ENCODE measurements at regions not wholly inside any gene's neighbourhood (a gene's known extent, or its start where the extent isn't known, plus 50 kb on each side); places are given as distances from the start of the nearest gene placed in this dataset.

DNA sequence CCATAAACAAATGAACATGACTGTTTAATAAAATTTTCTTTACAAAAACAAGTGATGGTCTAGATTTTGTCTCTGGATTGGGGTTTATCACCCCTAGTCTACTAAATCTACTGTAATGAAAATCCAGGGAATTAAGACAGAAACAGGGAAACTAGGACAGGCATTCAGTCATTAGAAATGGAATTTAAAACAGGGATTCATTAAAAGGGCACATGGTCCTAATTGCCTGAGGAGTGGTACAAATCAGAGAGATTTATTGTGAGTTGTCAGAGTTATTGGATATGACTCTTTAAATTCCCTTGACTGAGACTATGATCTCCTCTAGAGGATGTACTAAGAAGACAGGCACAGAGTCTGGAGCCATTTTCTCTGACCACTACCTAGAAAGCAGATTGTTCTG is 670.9 kb upstream of the GCFC2 start:
- H3K9me3 ChIP-seq (ENCODE audit: control insufficient read depth in 1 of 2, insufficient read depth in 1 of 2, low read depth in 1 of 2, low read length in 2 of 2) = peaks cover 0 to 17% of the 10 kb centered on the region in 2 experiments; a peak in 2 of 4 replicates
- H4K20me1 ChIP-seq (ENCODE audit: insufficient read depth) = no peaks in the 10 kb centered on the region
- ChIA-PET POLR2A (no interaction called here), CTCF (no interaction called here), RAD21 (ENCODE audit: low non-redundant PET in 1 of 2, low total read pairs in 2 of 2, uncharacterized antibody in 2 of 2, unreplicated experiment in 2 of 2) (no interaction called here)
- H3K4me2 ChIP-seq (ENCODE audit: low read length) = no peak overlapping the region
- no peak for ATAC-seq
- no peak overlapping the region for H3K4me3 ChIP-seq (replicated peaks in 1 of 2; ENCODE audit: low read depth in 1 of 2, low read length in 2 of 2)
- intact Hi-C loops (cut with micrococcal nuclease) = no loop called here
- no peaks in the 10 kb centered on the region for H3K9me2 ChIP-seq (ENCODE audit: insufficient read depth)
- no peaks in the 10 kb centered on the region; a peak in 1 of 4 replicates for H3K4me1 ChIP-seq (ENCODE audit: control insufficient read depth in 1 of 2, insufficient read depth in 2 of 2, low read length in 2 of 2)
- no peaks in the 10 kb centered on the region for H3K36me3 ChIP-seq (ENCODE audit: control insufficient read depth in 1 of 2, insufficient read depth in 2 of 2, low read length in 2 of 2)
- no peak overlapping the region for H3K27ac ChIP-seq (ENCODE audit: low read depth, low read length)
- H2AFZ ChIP-seq (ENCODE audit: low read depth, low read length, poor library complexity, severe bottlenecking) = no peak overlapping the region
- TF ChIP-seq, protein P1, sequence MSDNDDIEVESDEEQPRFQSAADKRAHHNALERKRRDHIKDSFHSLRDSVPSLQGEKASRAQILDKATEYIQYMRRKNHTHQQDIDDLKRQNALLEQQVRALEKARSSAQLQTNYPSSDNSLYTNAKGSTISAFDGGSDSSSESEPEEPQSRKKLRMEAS (IDR thresholded peaks at IDR 0.05) = no peak
- TF ChIP-seq, protein P2, sequence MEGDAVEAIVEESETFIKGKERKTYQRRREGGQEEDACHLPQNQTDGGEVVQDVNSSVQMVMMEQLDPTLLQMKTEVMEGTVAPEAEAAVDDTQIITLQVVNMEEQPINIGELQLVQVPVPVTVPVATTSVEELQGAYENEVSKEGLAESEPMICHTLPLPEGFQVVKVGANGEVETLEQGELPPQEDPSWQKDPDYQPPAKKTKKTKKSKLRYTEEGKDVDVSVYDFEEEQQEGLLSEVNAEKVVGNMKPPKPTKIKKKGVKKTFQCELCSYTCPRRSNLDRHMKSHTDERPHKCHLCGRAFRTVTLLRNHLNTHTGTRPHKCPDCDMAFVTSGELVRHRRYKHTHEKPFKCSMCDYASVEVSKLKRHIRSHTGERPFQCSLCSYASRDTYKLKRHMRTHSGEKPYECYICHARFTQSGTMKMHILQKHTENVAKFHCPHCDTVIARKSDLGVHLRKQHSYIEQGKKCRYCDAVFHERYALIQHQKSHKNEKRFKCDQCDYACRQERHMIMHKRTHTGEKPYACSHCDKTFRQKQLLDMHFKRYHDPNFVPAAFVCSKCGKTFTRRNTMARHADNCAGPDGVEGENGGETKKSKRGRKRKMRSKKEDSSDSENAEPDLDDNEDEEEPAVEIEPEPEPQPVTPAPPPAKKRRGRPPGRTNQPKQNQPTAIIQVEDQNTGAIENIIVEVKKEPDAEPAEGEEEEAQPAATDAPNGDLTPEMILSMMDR (IDR thresholded peaks at IDR 0.05 in 2 of 3, conservative IDR thresholded peaks at IDR 0.05 in 1 of 3; ENCODE audit: borderline replicate concordance in 1 of 3, insufficient read depth in 1 of 3, low read depth in 2 of 3, low read length in 2 of 3) = no peak
- TF ChIP-seq YY1 (IDR thresholded peaks at IDR 0.05; ENCODE audit: extremely low read depth, insufficient replicate concordance, low read depth, low read length) (no peak), POLR2A (IDR thresholded peaks at IDR 0.05; ENCODE audit: borderline replicate concordance, extremely low read depth, insufficient read depth, insufficient read length) (no peak), SIN3A (IDR thresholded peaks at IDR 0.05; ENCODE audit: low read depth) (no peak), EZH2 (IDR thresholded peaks at IDR 0.05) (no peak), EGR1 (IDR thresholded peaks at IDR 0.05; ENCODE audit: low read depth) (no peak), SRF (IDR thresholded peaks at IDR 0.05; ENCODE audit: low read depth) (no peak), CBX3 (IDR thresholded peaks at IDR 0.05; ENCODE audit: low read depth) (no peak), SP1 (IDR thresholded peaks at IDR 0.05; ENCODE audit: low read depth) (no peak), CEBPB (IDR thresholded peaks at IDR 0.05; ENCODE audit: low read depth) (no peak), POLR2AphosphoS5 (IDR thresholded peaks at IDR 0.05; ENCODE audit: low read depth, low read length) (no peak), FOSL1 (IDR thresholded peaks at IDR 0.05; ENCODE audit: low read depth) (no peak), ELF1 (IDR thresholded peaks at IDR 0.05; ENCODE audit: borderline replicate concordance, low read depth) (no peak)
- TF ChIP-seq, protein P3, sequence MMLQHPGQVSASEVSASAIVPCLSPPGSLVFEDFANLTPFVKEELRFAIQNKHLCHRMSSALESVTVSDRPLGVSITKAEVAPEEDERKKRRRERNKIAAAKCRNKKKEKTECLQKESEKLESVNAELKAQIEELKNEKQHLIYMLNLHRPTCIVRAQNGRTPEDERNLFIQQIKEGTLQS (IDR thresholded peaks at IDR 0.05) = no peak
- TF ChIP-seq, protein P4, sequence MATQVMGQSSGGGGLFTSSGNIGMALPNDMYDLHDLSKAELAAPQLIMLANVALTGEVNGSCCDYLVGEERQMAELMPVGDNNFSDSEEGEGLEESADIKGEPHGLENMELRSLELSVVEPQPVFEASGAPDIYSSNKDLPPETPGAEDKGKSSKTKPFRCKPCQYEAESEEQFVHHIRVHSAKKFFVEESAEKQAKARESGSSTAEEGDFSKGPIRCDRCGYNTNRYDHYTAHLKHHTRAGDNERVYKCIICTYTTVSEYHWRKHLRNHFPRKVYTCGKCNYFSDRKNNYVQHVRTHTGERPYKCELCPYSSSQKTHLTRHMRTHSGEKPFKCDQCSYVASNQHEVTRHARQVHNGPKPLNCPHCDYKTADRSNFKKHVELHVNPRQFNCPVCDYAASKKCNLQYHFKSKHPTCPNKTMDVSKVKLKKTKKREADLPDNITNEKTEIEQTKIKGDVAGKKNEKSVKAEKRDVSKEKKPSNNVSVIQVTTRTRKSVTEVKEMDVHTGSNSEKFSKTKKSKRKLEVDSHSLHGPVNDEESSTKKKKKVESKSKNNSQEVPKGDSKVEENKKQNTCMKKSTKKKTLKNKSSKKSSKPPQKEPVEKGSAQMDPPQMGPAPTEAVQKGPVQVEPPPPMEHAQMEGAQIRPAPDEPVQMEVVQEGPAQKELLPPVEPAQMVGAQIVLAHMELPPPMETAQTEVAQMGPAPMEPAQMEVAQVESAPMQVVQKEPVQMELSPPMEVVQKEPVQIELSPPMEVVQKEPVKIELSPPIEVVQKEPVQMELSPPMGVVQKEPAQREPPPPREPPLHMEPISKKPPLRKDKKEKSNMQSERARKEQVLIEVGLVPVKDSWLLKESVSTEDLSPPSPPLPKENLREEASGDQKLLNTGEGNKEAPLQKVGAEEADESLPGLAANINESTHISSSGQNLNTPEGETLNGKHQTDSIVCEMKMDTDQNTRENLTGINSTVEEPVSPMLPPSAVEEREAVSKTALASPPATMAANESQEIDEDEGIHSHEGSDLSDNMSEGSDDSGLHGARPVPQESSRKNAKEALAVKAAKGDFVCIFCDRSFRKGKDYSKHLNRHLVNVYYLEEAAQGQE (IDR thresholded peaks at IDR 0.05; ENCODE audit: low read depth) = no peak
- TF ChIP-seq, protein P5, sequence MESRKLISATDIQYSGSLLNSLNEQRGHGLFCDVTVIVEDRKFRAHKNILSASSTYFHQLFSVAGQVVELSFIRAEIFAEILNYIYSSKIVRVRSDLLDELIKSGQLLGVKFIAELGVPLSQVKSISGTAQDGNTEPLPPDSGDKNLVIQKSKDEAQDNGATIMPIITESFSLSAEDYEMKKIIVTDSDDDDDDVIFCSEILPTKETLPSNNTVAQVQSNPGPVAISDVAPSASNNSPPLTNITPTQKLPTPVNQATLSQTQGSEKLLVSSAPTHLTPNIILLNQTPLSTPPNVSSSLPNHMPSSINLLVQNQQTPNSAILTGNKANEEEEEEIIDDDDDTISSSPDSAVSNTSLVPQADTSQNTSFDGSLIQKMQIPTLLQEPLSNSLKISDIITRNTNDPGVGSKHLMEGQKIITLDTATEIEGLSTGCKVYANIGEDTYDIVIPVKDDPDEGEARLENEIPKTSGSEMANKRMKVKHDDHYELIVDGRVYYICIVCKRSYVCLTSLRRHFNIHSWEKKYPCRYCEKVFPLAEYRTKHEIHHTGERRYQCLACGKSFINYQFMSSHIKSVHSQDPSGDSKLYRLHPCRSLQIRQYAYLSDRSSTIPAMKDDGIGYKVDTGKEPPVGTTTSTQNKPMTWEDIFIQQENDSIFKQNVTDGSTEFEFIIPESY (IDR thresholded peaks at IDR 0.05; ENCODE audit: extremely low read depth, insufficient replicate concordance, low read length) = no peak
- H3K9ac ChIP-seq (ENCODE audit: low read length) = no peak overlapping the region
- no TSS peak for BruUV-seq (replicated peaks)
- H3K27me3 ChIP-seq (ENCODE audit: insufficient read depth, low read length) = no peaks in the 10 kb centered on the region
- no peaks in the 10 kb centered on the region for H3K79me2 ChIP-seq (ENCODE audit: insufficient read depth, low read length)
- DNase-seq (ENCODE audit: low read depth, low spot score) = no peak
